ENCODE measurements at regions not wholly inside any gene's neighbourhood (a gene's known extent, or its start where the extent isn't known, plus 50 kb on each side); places are given as distances from the start of the nearest gene placed in this dataset.

DNA sequence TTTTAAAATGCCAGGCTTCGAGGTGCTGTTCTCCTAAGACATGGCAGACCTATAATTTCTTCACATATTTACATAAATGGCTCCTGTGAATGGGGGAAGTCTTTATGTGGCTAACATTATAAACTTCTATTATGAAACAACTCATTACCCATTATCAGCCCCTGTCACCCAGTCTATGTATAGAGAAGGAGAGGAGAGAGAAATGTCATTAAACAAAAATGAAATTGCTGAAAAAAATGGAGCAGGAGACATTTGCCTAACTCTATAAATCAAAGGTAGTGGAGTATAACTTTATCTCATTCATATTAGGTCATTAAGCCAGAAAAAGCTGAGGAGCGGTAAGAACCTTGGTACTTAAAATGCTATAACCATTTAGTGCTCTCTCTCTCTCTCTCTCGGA lies 71.9 kb upstream of the KRR1 start:
- TF ChIP-seq, protein P1, sequence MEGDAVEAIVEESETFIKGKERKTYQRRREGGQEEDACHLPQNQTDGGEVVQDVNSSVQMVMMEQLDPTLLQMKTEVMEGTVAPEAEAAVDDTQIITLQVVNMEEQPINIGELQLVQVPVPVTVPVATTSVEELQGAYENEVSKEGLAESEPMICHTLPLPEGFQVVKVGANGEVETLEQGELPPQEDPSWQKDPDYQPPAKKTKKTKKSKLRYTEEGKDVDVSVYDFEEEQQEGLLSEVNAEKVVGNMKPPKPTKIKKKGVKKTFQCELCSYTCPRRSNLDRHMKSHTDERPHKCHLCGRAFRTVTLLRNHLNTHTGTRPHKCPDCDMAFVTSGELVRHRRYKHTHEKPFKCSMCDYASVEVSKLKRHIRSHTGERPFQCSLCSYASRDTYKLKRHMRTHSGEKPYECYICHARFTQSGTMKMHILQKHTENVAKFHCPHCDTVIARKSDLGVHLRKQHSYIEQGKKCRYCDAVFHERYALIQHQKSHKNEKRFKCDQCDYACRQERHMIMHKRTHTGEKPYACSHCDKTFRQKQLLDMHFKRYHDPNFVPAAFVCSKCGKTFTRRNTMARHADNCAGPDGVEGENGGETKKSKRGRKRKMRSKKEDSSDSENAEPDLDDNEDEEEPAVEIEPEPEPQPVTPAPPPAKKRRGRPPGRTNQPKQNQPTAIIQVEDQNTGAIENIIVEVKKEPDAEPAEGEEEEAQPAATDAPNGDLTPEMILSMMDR (conservative IDR thresholded peaks at IDR 0.05; ENCODE audit: low read depth, low read length), result no peak
- TF ChIP-seq RFX5 (IDR thresholded peaks at IDR 0.05; ENCODE audit: low read depth, low read length), result no peak
- no peak for TF ChIP-seq POLR2A (IDR thresholded peaks at IDR 0.05; ENCODE audit: low read depth, low read length)
- TF ChIP-seq SMC3 (IDR thresholded peaks at IDR 0.05; ENCODE audit: low read depth, low read length), result no peak
- TF ChIP-seq, protein P2, sequence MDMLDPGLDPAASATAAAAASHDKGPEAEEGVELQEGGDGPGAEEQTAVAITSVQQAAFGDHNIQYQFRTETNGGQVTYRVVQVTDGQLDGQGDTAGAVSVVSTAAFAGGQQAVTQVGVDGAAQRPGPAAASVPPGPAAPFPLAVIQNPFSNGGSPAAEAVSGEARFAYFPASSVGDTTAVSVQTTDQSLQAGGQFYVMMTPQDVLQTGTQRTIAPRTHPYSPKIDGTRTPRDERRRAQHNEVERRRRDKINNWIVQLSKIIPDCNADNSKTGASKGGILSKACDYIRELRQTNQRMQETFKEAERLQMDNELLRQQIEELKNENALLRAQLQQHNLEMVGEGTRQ (IDR thresholded peaks at IDR 0.05; ENCODE audit: low read depth, low read length), result no peak
- no peak for TF ChIP-seq CHD1 (IDR thresholded peaks at IDR 0.05; ENCODE audit: low read depth, low read length)
- no peak for TF ChIP-seq RAD21 (IDR thresholded peaks at IDR 0.05; ENCODE audit: low read length)
- no peak for TF ChIP-seq FOS (IDR thresholded peaks at IDR 0.05; ENCODE audit: low read depth, low read length)
- no peak for TF ChIP-seq MAZ (IDR thresholded peaks at IDR 0.05; ENCODE audit: borderline replicate concordance, low read depth, low read length)
- TF ChIP-seq RCOR1 (IDR thresholded peaks at IDR 0.05; ENCODE audit: insufficient replicate concordance, low read length), result no peak
- TF ChIP-seq MXI1 (IDR thresholded peaks at IDR 0.05; ENCODE audit: borderline replicate concordance, low read depth, low read length), result no peak
- TF ChIP-seq CEBPB (IDR thresholded peaks at IDR 0.05; ENCODE audit: low read depth, low read length), result no peak
